ENCODE measurements at regions not wholly inside any gene's neighbourhood (a gene's known extent, or its start where the extent isn't known, plus 50 kb on each side); places are given as distances from the start of the nearest gene placed in this dataset.

GRCh38 chr13:40077396-40078027 lies 422.1 kb downstream of the COG6 start:
- DNase-seq (ENCODE audit: low read depth): no peak

DNA sequence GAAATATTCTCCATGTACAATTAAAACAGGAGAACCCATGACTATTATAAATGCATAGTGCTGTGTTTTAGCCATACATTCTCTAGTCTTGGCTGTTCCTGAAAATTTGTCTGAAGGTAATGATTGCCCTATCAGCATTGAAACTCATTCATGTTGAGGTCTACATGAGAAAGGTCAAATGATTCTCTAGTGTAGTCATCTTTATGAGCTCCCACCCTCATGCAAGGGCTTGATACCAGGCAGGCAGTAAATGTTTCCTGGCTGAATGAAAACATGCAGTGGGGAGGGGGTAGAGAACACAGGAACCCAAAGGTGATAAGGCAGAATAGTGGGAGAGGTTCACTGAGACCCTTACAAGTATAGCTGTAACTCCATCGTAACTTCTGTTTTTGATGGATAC lies 424.3 kb downstream of the COG6 start:
- DNase-seq (ENCODE audit: low read depth): no peak

DNA sequence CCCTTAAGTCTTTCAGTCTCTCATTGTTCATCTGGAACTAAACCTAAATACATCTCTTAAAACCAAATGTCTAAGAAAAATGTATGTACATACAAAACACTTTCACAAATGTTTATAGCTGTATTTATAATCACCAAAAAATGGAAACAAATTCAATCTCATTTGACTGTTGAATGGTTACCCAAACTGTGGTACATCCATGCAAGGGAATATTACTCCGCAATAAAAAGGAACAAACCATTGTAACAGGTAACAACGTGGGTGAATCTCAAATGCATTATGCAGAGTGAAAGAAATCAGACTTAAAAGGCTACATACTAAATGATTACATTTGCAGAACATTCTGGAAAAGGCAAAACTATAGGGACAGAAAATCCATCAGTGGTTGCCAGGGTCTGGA lies 425.2 kb downstream of the COG6 start:
- DNase-seq (ENCODE audit: low read depth): no peak

DNA sequence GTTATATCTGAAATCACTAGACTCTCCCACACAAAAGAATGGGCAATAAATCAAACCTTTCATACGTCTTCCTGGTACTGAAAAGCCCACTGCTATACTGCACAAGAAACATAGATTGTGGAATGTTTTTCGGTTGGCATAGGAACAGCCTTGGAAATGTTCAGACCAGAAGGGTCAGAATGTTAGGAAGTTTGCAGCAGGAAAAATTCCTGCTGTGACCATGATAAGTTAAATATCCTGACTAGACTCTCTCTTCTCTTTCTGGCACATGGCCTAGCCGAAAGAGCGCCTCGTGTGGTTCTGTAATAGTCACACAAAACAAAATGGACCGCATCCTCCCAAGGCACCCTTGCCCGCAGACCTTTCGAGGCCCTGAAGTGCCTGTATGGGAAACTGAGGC lies 427.2 kb downstream of the COG6 start:
- no peak for DNase-seq (ENCODE audit: low read depth)

GRCh38 chr13:40083841-40084240 lies 428.4 kb downstream of the COG6 start:
- DNase-seq (ENCODE audit: low read depth): no peak

DNA sequence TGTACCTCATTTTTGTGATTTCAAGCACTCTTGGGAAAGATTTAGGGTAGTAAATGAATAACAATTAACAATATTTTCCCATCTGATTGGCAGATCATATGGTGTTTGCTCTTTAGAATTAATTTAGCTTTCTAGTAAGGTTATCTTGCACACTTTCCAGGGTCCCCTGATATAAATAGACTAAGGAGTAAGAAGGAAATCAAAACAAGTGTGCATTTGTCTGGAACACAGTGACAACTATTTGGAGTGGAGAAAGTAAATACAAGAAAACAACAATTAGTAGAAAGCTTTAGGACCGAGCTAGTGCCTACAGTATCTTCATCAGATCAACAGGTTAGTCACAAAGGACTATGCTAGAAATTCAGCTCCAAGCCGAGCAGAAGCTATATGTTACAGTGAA lies 429.5 kb downstream of the COG6 start:
- no peak for DNase-seq (ENCODE audit: low read depth)

DNA sequence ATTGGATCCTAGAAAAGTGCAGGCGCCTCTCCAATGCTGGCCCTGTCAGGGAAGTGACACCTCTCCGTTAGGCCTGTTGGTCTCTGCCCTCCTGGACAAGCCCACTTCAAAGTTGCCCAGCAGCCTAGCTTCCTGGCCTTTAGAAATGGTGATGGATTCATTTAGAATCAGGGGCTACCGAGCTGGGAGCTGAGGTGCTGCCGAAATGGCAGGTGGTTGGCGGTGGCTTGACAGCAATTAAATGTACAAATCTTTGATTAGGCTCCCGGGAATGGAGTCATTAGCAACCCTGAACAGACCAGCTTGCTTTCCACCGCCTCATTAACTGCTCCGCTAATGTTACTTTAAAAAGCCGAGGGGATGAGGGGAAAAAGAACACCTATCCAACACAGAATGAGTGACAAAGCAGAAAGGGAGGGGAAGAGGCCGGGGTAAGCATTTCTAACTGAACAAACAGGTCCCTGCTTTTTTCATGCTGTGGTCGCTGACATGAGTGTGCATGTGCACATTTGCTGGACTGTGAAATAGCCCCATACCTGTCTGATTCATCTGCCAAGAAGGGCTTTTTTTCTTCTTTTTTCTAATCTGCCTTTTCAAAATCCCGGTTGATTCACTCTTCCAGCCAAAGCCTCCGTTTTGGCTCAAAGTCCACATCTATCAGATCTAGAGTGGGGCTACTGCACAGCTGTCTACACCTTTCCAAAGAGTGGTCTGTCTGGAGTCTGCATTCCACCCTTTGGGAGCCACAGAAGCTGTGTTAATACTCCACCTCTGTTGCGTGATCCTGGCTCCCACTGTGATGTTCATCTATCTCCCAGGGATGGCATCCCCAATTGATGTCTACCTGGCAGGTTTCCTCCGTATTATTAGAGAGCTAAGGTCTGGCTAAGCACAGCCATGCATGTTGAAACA lies 431.9 kb downstream of the COG6 start:
- no peak for DNase-seq (ENCODE audit: low read depth)

DNA sequence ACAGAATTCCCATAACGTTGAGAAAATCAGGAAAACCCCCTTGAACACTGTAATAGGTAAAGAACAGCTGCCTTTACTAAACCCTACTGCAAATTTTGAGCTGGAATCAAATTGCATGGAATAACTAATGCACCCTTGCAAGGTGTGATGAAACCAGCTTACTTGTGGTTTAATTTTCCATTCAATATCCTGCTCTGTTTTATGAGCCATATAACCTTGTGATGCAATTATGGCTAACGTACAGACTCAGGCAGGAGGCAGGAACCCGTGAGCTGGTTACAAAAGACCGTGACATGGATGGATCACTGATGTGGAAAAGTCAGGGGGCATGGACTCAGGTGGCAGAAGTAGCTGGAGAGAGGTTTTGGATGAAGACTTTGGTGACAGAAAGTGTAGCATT lies 438.6 kb downstream of the COG6 start:
- no peak for DNase-seq (ENCODE audit: low read depth)

GRCh38 chr13:40095695-40096356 lies 440.4 kb downstream of the COG6 start:
- DNase-seq (ENCODE audit: low read depth): no peak

DNA sequence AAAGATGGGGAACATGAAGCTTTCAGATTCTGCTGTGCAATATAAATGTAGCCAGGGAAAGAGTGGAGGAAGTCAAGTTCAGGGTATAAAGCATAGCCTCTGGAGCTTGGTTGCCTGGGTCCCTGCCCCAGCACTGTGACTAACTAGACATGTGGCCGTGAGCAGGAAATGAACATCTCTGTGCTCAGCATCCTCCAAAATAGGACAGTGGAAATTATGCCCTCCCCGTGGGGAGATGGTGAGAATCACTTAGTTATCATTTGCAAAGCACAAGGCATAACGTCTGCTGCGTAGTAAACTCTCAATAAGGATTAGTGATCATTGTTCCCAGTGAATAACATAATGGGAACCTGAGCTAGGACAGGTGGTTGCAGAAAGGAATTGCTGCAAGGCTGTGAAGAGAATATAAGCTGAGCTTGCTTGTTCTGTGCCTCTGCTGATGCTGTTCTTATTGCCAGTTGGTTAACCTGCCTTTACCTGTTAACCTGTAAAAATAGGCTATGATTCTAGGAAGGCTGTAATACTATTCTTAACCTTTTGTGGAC lies 441.0 kb downstream of the COG6 start:
- no peak for DNase-seq (ENCODE audit: low read depth)

DNA sequence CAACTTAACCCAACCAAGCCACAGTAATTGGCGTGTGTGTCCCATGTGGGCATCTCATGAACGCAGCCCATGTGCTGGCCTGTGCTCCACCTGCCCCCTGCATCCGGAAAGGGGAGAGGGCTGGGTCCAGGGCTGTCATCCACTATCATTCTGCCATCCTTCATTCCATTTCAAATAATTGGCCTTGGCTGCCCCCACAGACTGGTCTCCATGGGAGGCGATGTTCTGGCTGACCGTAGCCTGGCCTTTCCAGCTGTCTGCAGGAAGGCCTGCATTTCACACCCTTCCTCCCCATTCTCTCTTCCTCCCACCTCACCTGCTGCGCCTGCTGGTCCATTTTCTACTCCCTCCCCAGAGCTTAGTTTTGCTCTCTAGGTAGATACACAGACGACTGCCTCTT lies 442.8 kb downstream of the COG6 start:
- DNase-seq (ENCODE audit: low read depth): no peak

GRCh38 chr13:40101708-40102359 lies 446.4 kb downstream of the COG6 start:
- no peak for DNase-seq (ENCODE audit: low read depth)

- no peak for DNase-seq (ENCODE audit: low read depth)
Observed at GRCh38 chr13:40102360-40102727, 446.9 kb downstream of the COG6 start.

DNA sequence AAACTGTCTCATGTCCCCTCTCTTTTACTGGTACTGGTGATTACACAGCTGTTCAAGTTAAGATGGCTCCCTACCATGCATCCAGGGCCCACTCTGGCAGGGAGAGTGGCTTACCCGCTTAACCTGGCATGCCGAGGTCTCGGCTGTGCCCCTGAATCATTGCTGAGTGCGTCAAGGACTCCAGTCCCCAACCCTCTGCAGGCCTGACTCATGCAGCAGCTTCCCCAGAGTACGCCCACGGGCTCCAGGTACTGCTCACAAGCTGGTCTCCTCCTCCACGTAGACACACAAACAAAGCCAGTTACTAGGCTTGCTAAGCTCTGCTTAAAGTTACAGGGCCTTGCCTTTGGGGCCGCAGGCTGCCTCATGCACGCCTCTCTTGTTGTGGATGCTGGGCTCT lies 447.4 kb downstream of the COG6 start:
- no peak for DNase-seq (ENCODE audit: low read depth)

GRCh38 chr13:40103864-40104263 lies 448.4 kb downstream of the COG6 start:
- DNase-seq (ENCODE audit: low read depth): no peak

DNA sequence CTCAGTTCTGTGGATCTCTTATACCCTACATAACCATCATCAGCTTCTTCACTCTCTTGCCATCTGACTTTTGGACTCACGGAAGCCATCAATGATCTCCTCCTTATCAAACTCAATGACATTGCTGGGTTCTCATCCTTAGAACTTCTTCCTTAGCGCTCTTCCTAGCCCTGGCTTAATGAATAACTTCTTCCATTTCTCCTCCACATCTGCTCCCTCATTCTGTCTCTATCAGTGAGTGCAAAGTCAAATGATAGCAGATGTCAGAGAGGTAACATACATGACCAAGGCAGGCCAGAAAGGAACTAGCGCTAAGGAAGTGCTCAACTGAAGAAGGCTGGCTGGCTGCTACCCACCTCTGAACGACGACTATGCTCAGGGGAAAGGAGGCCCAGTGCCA lies 449.8 kb downstream of the COG6 start:
- DNase-seq (ENCODE audit: low read depth): no peak

DNA sequence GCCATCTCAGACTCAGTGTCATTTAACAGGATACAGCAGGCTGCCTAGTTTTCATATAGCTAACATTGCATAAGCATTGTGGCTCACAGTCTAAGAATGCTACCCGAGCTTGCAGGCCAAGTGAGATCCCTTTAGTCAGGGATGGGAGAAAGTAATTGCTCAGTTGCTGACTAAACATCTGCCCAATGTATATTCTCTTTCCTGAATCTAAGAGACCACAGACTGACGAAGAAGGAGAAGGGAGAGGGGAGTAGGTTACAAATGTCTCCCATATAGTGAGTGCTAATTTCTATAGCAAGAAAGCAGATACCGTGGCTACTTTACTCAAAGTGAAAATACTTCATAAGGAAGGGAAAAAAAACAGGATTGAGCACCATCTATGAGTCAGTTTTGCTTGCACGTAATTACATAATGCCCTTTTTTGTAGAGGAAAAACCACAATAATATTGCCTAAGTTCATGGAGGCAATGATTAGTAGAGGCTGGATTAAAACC lies 453.9 kb downstream of the COG6 start:
- peak; percentile 92 for DNase-seq (ENCODE audit: low read depth)

GRCh38 chr13:40113643-40114304 lies 458.3 kb downstream of the COG6 start:
- DNase-seq (ENCODE audit: low read depth): no peak

GRCh38 chr13:40114305-40114896 lies 458.9 kb downstream of the COG6 start:
- no peak for DNase-seq (ENCODE audit: low read depth)

DNA sequence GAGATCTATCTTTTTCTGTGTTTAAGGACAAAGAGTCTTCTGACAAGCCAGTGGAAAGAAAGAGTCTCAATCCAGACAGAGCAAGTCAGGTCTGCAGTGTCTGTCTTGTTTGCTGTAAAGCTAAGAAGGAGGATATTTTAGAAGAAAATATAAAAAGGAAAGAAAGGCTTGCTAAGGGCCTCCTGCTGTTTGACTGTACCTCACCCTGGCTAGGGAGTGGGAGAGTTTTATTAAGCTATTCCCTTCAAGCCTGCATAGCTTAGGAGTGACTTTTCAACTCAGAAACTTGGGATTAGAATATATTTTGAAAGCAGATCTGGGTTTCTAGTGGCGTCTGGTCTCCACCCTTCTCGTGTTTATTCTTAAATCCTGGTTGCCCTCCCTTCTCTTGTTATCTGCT lies 460.0 kb downstream of the COG6 start:
- no peak for DNase-seq (ENCODE audit: low read depth)

DNA sequence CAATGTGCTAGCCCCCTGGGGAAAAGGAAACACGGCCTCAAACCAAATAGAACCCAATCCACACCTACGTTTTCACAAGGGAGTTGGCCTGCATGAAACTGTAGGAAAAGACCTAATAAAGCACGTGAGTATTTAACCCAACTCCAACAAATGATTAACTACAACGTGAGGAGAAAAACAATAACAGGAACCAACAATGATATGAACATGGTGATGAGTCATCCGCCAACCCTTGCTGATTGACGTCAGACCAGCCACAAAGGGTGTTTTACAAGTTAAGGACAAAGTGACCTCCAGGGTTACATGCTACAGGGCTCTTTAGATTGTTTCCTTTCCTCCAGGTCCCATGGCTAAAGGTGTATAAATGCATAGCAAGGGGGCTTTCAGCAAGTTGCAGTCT lies 460.5 kb downstream of the COG6 start:
- DNase-seq (ENCODE audit: low read depth): peak; percentile 52
